ENCODE measurements at regions not wholly inside any gene's neighbourhood (a gene's known extent, or its start where the extent isn't known, plus 50 kb on each side); places are given as distances from the start of the nearest gene placed in this dataset.

GRCh38 chr14:22329371-22329770, 259.7 kb downstream of the DAD1 start (continued):
- TF ChIP-seq CREB5 (CRISPR knock-in tag; IDR thresholded peaks at IDR 0.05; ENCODE audit: low read depth) (no peak), BACH2 (CRISPR knock-in tag; IDR thresholded peaks at IDR 0.05; ENCODE audit: borderline replicate concordance) (no peak), PATZ1 (CRISPR knock-in tag; IDR thresholded peaks at IDR 0.05; ENCODE audit: borderline replicate concordance) (no peak), TCF4 (CRISPR knock-in tag; IDR thresholded peaks at IDR 0.05; ENCODE audit: borderline replicate concordance) (no peak), ISL1 (CRISPR knock-in tag; IDR thresholded peaks at IDR 0.05) (no peak), GLIS3 (CRISPR knock-in tag; IDR thresholded peaks at IDR 0.05) (no peak)

- TF ChIP-seq ZNF8 (CRISPR knock-in tag; IDR thresholded peaks at IDR 0.05) (no peak), SNAI2 (CRISPR knock-in tag; IDR thresholded peaks at IDR 0.05) (no peak), TSHZ2 (CRISPR knock-in tag; IDR thresholded peaks at IDR 0.05) (no peak), GLIS3 (CRISPR knock-in tag; IDR thresholded peaks at IDR 0.05) (no peak), ZNF565 (CRISPR knock-in tag; conservative IDR thresholded peaks at IDR 0.05; ENCODE audit: low read depth) (no peak), ISL1 (CRISPR knock-in tag; IDR thresholded peaks at IDR 0.05) (no peak), ZFP3 (CRISPR knock-in tag; IDR thresholded peaks at IDR 0.05) (no peak), ZC3H10 (CRISPR knock-in tag; IDR thresholded peaks at IDR 0.05) (no peak), OSR1 (CRISPR knock-in tag; IDR thresholded peaks at IDR 0.05) (no peak), RARB (CRISPR knock-in tag; IDR thresholded peaks at IDR 0.05) (no peak), CSDC2 (CRISPR knock-in tag; IDR thresholded peaks at IDR 0.05) (no peak), TOX (CRISPR knock-in tag; IDR thresholded peaks at IDR 0.05; ENCODE audit: borderline replicate concordance) (no peak), PPARA (CRISPR knock-in tag; IDR thresholded peaks at IDR 0.05; ENCODE audit: borderline replicate concordance) (no peak), PATZ1 (CRISPR knock-in tag; IDR thresholded peaks at IDR 0.05; ENCODE audit: borderline replicate concordance) (no peak), ESRRG (CRISPR knock-in tag; IDR thresholded peaks at IDR 0.05) (no peak), CSRNP3 (CRISPR knock-in tag; IDR thresholded peaks at IDR 0.05) (no peak), ZNF70 (CRISPR knock-in tag; IDR thresholded peaks at IDR 0.05) (no peak), POU6F1 (CRISPR knock-in tag; IDR thresholded peaks at IDR 0.05; ENCODE audit: borderline replicate concordance, low read depth) (no peak), ARNTL (CRISPR knock-in tag; IDR thresholded peaks at IDR 0.05; ENCODE audit: borderline replicate concordance, low read depth) (no peak), BACH2 (CRISPR knock-in tag; IDR thresholded peaks at IDR 0.05; ENCODE audit: borderline replicate concordance) (no peak)
- no peak for ATAC-seq
Measured at GRCh38 chr14:22325676-22326400, 263.2 kb downstream of the DAD1 start.
